Choroid plexus epithelial cell (primary cell): ENCODE measurements at regions not wholly inside any gene's neighbourhood (a gene's known extent, or its start where the extent isn't known, plus 50 kb on each side); places are given as distances from the start of the nearest gene placed in this dataset.

Experiments
- DNase-seq: peaks from one replicate; pipeline ENCODE4 v3.0.0-alpha.2; 2010; ENCODE audit warnings: low read depth
- H3K4me3 ChIP-seq: 2 replicates; pipeline ENCODE4 v1.5.1; 2011; ENCODE audit warnings: low read depth, mild to moderate bottlenecking, control low read depth, low read length, moderate library complexity
- CTCF ChIP-seq: conservative IDR thresholded peaks from 2 replicates; pipeline ENCODE4 v1.5.1; 2011; ENCODE audit warnings: low read depth, mild to moderate bottlenecking, control low read depth, inconsistent platforms, low read length, moderate library complexity

DNA sequence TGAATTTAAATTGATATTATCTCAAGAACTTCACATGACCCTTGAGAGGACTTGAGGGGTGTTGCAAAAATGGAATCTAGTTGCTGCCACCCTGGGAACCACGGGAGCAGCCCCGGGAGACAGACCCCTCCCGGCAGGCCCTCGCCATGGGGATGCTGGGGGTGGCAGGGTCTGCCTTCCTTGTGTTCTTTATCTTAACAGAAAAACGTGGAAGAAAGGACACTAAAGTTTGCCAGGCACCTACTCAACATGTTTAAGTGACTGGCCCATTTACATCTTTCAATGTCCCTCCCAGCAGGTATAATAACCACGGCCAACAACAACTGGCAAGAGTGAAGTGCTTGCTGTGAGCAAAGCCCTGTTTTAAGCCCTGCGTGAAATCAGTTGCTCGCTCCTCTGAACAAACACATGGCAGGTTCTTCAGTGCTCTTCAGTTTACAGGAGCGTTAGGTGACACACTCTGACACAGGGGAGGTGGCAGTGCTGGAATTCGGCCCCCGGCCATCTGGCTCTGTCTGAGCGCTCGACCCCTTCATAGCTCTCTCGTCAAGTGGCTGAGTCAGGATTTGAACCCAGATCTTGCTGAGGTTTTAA lies 112.5 kb downstream of the ASB7 start:
- H3K4me3 ChIP-seq, result no peak overlapping the region
- no peak for DNase-seq
- TF ChIP-seq CTCF, result no peak

DNA sequence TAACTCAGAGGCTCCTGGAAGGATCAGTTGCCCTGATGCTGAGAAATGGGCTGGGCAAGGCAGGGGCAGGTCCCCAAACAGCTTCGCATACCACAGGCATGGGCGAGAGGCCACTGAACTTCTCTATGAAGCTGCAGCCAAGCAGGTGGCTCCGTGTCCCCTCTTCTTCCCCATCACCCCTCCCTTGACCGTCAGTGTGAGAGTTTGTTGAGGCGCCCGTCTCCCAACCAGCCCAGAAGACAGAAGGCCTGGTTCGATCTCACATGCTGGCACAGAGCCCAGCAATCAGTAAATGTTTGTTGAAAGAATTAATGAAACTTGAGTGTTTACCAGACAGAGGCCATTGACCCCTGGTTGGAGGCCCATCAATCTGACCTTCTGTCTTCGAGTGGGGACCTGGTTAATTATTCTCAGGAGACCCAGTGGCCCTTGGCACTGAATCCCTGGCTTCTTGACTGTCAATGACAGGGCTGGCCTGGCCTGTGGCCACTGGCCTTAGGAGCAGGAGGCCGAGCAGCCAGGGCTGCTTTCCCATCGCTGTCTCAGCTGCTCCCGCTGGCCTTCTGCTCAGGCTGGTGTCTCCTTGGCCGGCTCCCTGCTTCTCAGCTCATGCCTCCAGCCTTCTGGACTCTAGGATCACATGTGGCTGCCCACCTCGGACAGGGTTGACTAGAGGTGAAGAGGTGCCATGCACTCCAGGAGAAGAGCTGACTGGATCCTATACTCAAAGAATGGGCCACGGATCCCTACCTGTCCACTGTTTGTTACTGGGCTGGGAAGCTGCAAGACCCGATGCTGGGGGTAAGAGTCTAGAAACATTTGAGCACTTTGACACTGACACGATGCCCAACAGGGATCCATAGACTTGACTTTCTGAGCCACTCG lies 113.4 kb downstream of the ASB7 start:
- no peak for TF ChIP-seq CTCF
- DNase-seq, result no peak
- no peak overlapping the region for H3K4me3 ChIP-seq

- H3K4me3 ChIP-seq, result no peak overlapping the region
- DNase-seq, result no peak
- no peak for TF ChIP-seq CTCF
Measured at GRCh38 chr15:100716456-100717085, 114.2 kb downstream of the ASB7 start.

DNA sequence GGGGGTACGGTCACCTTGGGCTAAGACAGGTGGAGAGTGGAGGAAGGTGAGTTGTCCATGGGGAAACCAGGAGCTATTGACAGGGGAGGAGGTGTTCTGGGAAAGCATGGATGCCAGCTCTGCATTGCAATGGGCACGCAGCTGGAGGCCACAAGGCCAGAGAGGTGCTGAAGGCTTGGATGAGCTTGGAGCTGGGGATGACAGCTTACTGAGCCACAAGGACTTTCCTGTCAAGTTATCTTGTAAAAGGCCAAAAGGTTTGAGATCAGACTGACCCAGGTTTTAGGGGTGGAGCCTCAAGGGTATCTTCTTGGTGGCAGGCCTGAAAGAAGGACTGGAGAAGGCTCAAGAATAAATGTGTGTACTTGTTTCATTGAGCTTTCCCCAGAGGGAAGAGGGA lies 115.2 kb downstream of the ASB7 start:
- no peak for TF ChIP-seq CTCF
- no peak for DNase-seq
- no peak overlapping the region for H3K4me3 ChIP-seq

- no peak overlapping the region for H3K4me3 ChIP-seq
- DNase-seq, result no peak
- no peak for TF ChIP-seq CTCF
Measured at GRCh38 chr15:100718075-100718980, 115.9 kb downstream of the ASB7 start.

- no peak for DNase-seq
- TF ChIP-seq CTCF, result no peak
- no peak overlapping the region for H3K4me3 ChIP-seq
Measured at GRCh38 chr15:100720406-100720967, 118.1 kb downstream of the ASB7 start.
